Esophagus squamous epithelium (tissue), 4 donors: ENCODE measurements at regions not wholly inside any gene's neighbourhood (a gene's known extent, or its start where the extent isn't known, plus 50 kb on each side); places are given as distances from the start of the nearest gene placed in this dataset.

Source experiments
- CTCF ChIP-seq, 6 experiments: fragments of 450-650 bp in 4 of 6; fragments of 200-600 bp in 2 of 6; sonication (generic) in 2 of 6; IDR thresholded peaks; one replicate each; pipeline ENCODE4 v1.5.1; 2016 to 2019; ENCODE audit warnings: antibody characterized with exemption in 6 of 6, mild to moderate bottlenecking in 4 of 6, moderate library complexity in 4 of 6
- POLR2A ChIP-seq, 4 donors: fragments of 450-650 bp; IDR thresholded peaks; one replicate each; pipeline ENCODE4 v1.6.1; 2017; ENCODE audit warnings: antibody characterized with exemption in 4 of 4, mild to moderate bottlenecking in 4 of 4, moderate library complexity in 3 of 4

- TF ChIP-seq CTCF (IDR thresholded peaks at IDR 0.05) (no peak), POLR2A (IDR thresholded peaks at IDR 0.05) (no peak)
Measured at GRCh38 chr14:44640416-44640815, 133.3 kb upstream of the FSCB start.
